ENCODE measurements at regions not wholly inside any gene's neighbourhood (a gene's known extent, or its start where the extent isn't known, plus 50 kb on each side); places are given as distances from the start of the nearest gene placed in this dataset.
A peak's percentile ranks its signal among the peaks of the same experiment; 100 is the strongest.

GRCh38 chr10:60663850-60664249, 114.4 kb upstream of the CDK1 start:
- Histone ChIP-seq H3K4me1 (peaks cover 14% of the 10 kb centered on the region), H3K9ac (no peak overlapping the region), H3K36me3 (ENCODE audit: control insufficient read depth, insufficient read depth, low read length) (no peaks in the 10 kb centered on the region), H3K9me3 (ENCODE audit: control insufficient read depth, low read length) (no peaks in the 10 kb centered on the region), H2AFZ (peak overlapping the region; percentile 21), H3K79me2 (no peaks in the 10 kb centered on the region), H3K27me3 (ENCODE audit: control insufficient read depth, insufficient read depth, low read length) (no peaks in the 10 kb centered on the region), H3K27ac (no peak overlapping the region), H3K4me3 (ENCODE audit: low read depth, low read length) (no peak overlapping the region), H3K4me2 (ENCODE audit: low read length) (peak overlapping the region; percentile 14)
- TF ChIP-seq CTCF (IDR thresholded peaks at IDR 0.05): no peak

- no peak for TF ChIP-seq CTCF (IDR thresholded peaks at IDR 0.05)
- Histone ChIP-seq H2AFZ (no peak overlapping the region), H3K36me3 (ENCODE audit: control insufficient read depth, insufficient read depth, low read length) (no peaks in the 10 kb centered on the region), H3K9me3 (ENCODE audit: control insufficient read depth, low read length) (peaks cover under 1% of the 10 kb centered on the region), H3K9ac (no peak overlapping the region), H3K4me2 (ENCODE audit: low read length) (no peak overlapping the region), H3K27me3 (ENCODE audit: control insufficient read depth, insufficient read depth, low read length) (no peaks in the 10 kb centered on the region), H3K4me3 (ENCODE audit: low read depth, low read length) (no peak overlapping the region), H3K27ac (no peak overlapping the region), H3K4me1 (peaks cover 14% of the 10 kb centered on the region), H3K79me2 (no peaks in the 10 kb centered on the region)
These were observed 115.2 kb upstream of the CDK1 start for GRCh38 chr10:60662917-60663614.

- Histone ChIP-seq H3K4me1 (peaks cover 14% of the 10 kb centered on the region), H3K36me3 (ENCODE audit: control insufficient read depth, insufficient read depth, low read length) (no peaks in the 10 kb centered on the region), H3K4me2 (ENCODE audit: low read length) (no peak overlapping the region), H3K27me3 (ENCODE audit: control insufficient read depth, insufficient read depth, low read length) (no peaks in the 10 kb centered on the region), H3K79me2 (no peaks in the 10 kb centered on the region), H3K27ac (no peak overlapping the region), H3K9ac (no peak overlapping the region), H3K9me3 (ENCODE audit: control insufficient read depth, low read length) (peaks cover 3% of the 10 kb centered on the region), H2AFZ (no peak overlapping the region), H3K4me3 (ENCODE audit: low read depth, low read length) (no peak overlapping the region)
- TF ChIP-seq CTCF (IDR thresholded peaks at IDR 0.05): no peak
These were observed 116.6 kb upstream of the CDK1 start for GRCh38 chr10:60661637-60662036.

- Histone ChIP-seq H3K4me3 (ENCODE audit: low read depth, low read length) (no peak overlapping the region), H3K4me2 (ENCODE audit: low read length) (no peak overlapping the region), H3K9ac (no peak overlapping the region), H3K9me3 (ENCODE audit: control insufficient read depth, low read length) (peaks cover 3% of the 10 kb centered on the region), H3K4me1 (peaks cover 14% of the 10 kb centered on the region), H3K27me3 (ENCODE audit: control insufficient read depth, insufficient read depth, low read length) (no peaks in the 10 kb centered on the region), H3K27ac (no peak overlapping the region), H2AFZ (no peak overlapping the region), H3K79me2 (no peaks in the 10 kb centered on the region), H3K36me3 (ENCODE audit: control insufficient read depth, insufficient read depth, low read length) (no peaks in the 10 kb centered on the region)
- no peak for TF ChIP-seq CTCF (IDR thresholded peaks at IDR 0.05)
These were observed 117.7 kb upstream of the CDK1 start for GRCh38 chr10:60660625-60661024.
